Type B pancreatic cell (in vitro differentiated cells): ENCODE measurements at regions not wholly inside any gene's neighbourhood (a gene's known extent, or its start where the extent isn't known, plus 50 kb on each side); places are given as distances from the start of the nearest gene placed in this dataset.

ENCODE experiments used
- DNase-seq: peaks from one replicate; pipeline ENCODE4 v3.0.0; 2021; ENCODE audit warnings: mixed read lengths; ENCODE audit not compliant: unreplicated experiment; ENCODE audit errors: extremely low spot score
- H3K27ac Mint-ChIP-seq: 2 replicates; pipeline ENCODE4 v1.8.0; 2021; ENCODE audit warnings: mild to moderate bottlenecking, mixed read lengths
- H3K27me3 Mint-ChIP-seq: 2 replicates; pipeline ENCODE4 v1.8.0; 2021; ENCODE audit warnings: mixed read lengths
- H3K36me3 Mint-ChIP-seq: 2 replicates; pipeline ENCODE4 v1.8.0; 2021; ENCODE audit warnings: mixed read lengths
- H3K4me1 Mint-ChIP-seq: one replicate; pipeline ENCODE4 v1.8.0; 2021; ENCODE audit warnings: mixed read lengths; ENCODE audit not compliant: unreplicated experiment
- H3K4me3 Mint-ChIP-seq: 2 replicates; pipeline ENCODE4 v1.8.0; 2021; ENCODE audit warnings: mild to moderate bottlenecking, mixed read lengths
- H3K9me3 Mint-ChIP-seq: 2 replicates; pipeline ENCODE4 v1.8.0; 2021; ENCODE audit warnings: mixed read lengths
- CTCF ChIP-seq: fragments of 200-600 bp; sonication (generic); conservative IDR thresholded peaks from 2 replicates; pipeline ENCODE4 v1.5.0; 2021; ENCODE audit warnings: antibody characterized with exemption, mild to moderate bottlenecking

DNA sequence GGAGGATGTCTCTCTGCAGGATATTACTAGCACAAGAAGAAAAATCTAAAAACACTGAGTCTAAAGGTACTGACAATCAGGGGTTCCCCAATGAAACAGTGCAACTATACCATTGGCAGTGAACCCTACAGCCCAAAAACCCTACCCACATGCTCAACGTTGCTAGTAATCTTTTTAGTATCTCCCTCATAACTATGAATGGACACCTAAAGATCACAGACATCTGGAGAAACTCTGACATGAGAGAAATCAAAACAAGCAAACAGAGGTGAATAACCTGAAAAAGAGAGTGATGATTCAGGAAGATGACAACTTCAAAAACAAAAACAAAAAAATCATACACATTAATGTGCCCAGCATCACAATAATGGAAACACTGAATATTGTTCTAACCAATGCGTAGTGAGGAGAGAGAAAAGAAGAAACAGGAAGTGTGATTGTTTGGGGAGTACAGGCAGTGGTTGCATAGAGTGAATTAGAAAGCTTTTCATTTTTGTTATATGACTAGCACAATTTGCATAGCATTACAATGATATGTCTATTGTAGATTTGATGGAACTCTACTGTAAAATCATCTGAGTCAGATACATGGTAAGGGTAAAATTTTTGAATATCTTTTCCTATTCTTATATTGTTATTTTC, 78.9 kb upstream of the FMR1 start:
- H3K4me3 Mint-ChIP-seq: no peak overlapping the region
- no peaks in the 10 kb centered on the region for H3K36me3 Mint-ChIP-seq
- peaks cover 5% of the 10 kb centered on the region for H3K9me3 Mint-ChIP-seq

DNA sequence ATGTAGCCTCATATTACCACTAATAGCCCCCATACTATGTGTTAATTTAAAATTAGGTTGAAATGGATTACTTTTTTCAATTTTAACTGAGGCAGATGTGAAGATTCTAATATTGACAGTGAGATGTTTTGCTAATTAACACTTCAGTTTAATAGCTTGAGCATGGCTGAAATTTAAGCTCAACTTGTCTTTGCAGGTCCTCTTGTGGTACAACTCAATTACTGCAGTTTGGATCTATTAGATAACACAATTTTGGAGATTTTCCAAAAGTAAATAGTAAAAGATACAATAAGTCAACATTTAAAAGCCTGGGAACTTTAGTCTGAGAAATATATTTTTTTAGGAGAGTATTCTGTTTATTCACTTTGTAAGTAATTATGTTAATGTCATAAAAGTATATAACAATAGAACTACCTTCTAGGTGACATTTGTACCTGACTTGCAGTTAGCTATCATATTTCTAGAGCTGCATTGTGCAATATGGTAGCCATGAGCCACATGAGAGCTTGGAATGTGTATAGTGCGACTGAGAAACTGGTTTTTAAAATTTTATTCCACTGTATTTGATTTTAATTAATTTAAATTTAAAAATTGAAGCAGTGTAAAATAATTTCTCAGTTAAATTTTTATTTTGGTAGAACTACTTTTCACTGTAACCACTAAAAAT, 73.1 kb upstream of the FMR1 start:
- DNase-seq: no peak
- Mint-ChIP-seq H3K36me3 (no peaks in the 10 kb centered on the region), H3K27ac (no peak overlapping the region), H3K9me3 (no peaks in the 10 kb centered on the region), H3K27me3 (no peaks in the 10 kb centered on the region), H3K4me3 (no peak overlapping the region), H3K4me1 (no peaks in the 10 kb centered on the region)
- TF ChIP-seq CTCF: peak; percentile 68

More for the DNA sequence above, 78.9 kb upstream of the FMR1 start:
- no peaks in the 10 kb centered on the region for H3K27me3 Mint-ChIP-seq
- H3K4me1 Mint-ChIP-seq: no peaks in the 10 kb centered on the region
- TF ChIP-seq CTCF: no peak
- no peak overlapping the region for H3K27ac Mint-ChIP-seq
- DNase-seq: no peak

DNA sequence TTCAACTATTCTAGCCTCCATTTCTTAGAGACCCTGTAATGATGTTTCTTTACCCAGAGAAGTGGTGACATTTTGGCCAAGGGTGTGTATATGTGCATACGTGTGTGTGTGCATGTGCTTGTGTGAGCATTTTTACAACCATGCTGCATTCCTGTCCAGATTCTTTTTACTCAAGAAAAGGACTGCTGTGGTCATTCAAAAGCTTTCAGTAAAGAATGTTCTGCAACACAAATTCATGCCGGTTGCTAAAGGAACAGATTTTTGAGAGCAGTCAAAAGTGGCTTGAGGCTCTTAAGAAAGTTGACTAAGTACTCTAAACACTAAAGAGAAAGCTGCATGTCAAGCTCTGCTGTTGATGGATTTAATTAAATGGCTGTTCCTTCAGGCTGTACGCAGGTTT, 65.0 kb upstream of the FMR1 start:
- Mint-ChIP-seq H3K36me3 (no peaks in the 10 kb centered on the region), H3K9me3 (no peaks in the 10 kb centered on the region)
- no peak for TF ChIP-seq CTCF

GRCh38 chrX:147847999-147848398, 63.7 kb upstream of the FMR1 start:
- Mint-ChIP-seq H3K4me1 (peaks cover 8% of the 10 kb centered on the region), H3K27ac (peak overlapping the region; percentile 2), H3K36me3 (no peaks in the 10 kb centered on the region), H3K27me3 (no peaks in the 10 kb centered on the region), H3K4me3 (no peak overlapping the region), H3K9me3 (no peaks in the 10 kb centered on the region)
- DNase-seq: no peak
- TF ChIP-seq CTCF: no peak

More for the DNA sequence above, 65.0 kb upstream of the FMR1 start:
- Mint-ChIP-seq H3K4me1 (peaks cover 8% of the 10 kb centered on the region), H3K4me3 (no peak overlapping the region), H3K27ac (peak overlapping the region; percentile 32), H3K27me3 (no peaks in the 10 kb centered on the region)
- no peak for DNase-seq

GRCh38 chrX:147848543-147849443, 62.9 kb upstream of the FMR1 start:
- no peak for TF ChIP-seq CTCF
- no peak for DNase-seq
- H3K27me3 Mint-ChIP-seq: no peaks in the 10 kb centered on the region
- peaks cover 8% of the 10 kb centered on the region for H3K4me1 Mint-ChIP-seq
- H3K36me3 Mint-ChIP-seq: no peaks in the 10 kb centered on the region
- H3K4me3 Mint-ChIP-seq: no peak overlapping the region
- peak overlapping the region; percentile 2 for H3K27ac Mint-ChIP-seq
- H3K9me3 Mint-ChIP-seq: no peaks in the 10 kb centered on the region
